Fibroblast of upper back skin (primary cell): ENCODE measurements at regions not wholly inside any gene's neighbourhood (a gene's known extent, or its start where the extent isn't known, plus 50 kb on each side); places are given as distances from the start of the nearest gene placed in this dataset.

Experiments
- DNase-seq: peaks from one replicate; pipeline ENCODE4 v3.0.0-alpha.2; 2013

- DNase-seq = no peak
These were observed 128.0 kb downstream of the KIF20B start for GRCh38 chr10:89829262-89829886.

DNA sequence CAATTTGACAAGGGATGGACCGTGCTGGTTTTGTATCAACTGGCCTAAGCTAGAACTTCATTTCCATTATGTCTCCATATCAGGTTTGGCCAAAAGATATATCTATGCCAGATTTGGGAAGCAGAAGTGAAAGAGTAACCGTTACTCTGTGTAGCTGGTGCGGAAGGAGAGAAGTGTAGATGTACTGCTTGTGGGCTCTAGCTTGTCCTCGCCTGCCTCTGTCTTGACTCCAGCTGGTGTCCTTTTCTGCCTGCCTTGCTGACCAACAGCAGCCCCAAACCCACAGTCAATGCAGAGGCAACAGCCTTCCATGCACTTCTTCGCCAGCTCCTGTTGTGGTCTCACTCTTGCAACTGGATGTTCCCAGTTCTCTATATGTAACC, 128.5 kb downstream of the KIF20B start:
- no peak for DNase-seq

- no peak for DNase-seq
These were observed 129.2 kb downstream of the KIF20B start for GRCh38 chr10:89830624-89831023.

DNA sequence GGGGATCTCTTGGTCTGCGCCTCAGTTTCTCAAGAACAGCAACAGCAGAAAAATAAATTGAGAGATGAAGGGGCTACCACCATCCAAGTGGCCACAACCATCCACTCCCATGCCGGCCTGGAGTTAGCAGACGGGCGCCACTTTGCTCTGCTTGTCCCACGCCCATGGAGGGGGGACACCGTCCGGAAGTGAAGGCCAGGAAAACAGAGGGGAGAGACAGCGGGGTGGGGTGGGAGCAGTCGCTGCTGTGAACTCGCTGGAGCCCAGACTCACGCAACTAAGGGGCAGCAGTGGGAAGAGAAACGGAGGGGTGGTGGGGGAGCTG, 135.4 kb downstream of the KIF20B start:
- DNase-seq = no peak

DNA sequence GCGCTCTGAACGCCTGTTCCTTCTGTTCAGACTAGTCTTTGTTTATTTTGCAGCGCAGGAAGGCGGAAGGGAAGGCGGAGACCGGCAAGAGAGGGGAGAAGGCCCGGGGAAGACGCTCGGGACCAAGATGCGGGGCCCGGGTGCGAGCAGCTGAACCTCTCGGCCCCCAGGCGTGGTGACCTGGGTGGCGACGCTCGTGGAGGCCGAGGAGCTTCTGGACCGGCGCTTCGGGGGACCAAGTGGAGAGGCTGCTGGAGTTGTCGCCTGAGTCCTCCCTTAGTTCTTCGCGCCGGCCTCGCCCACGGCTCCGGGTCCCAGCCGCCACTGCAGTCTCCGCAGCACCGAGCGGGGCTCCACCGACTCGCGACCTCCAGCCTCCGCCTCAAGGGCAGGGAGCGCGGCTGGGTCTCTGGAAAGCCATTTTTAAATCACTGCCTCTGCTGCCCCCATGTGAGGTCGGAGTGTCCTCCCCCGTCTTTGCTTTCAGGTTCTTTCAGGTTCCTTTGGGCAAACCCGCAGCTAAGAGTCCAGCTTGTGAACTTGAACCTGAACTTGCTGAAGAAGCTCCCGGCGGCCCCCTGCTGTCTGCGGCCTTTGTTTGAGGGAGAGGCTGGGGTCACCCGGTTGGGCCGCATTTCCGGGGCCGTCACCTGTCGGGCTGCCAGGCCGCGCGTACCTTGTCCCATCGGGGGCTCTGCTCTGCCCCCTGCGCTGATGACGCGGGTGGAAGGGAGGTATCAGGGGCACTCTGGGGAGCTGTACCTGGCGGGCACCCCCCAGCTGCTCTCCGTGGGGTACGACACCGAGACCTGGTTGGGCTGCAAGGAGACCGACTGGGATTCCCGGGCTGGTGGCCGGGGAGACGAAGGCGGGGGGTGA, 136.0 kb downstream of the KIF20B start:
- peak; percentile 11 for DNase-seq

GRCh38 chr10:89838044-89838615, 136.7 kb downstream of the KIF20B start:
- peak; percentile 1 for DNase-seq

GRCh38 chr10:89845541-89846280, 144.3 kb downstream of the KIF20B start:
- peak; percentile 62 for DNase-seq

- DNase-seq = no peak
These were observed 144.9 kb downstream of the KIF20B start for GRCh38 chr10:89846281-89846630.

DNA sequence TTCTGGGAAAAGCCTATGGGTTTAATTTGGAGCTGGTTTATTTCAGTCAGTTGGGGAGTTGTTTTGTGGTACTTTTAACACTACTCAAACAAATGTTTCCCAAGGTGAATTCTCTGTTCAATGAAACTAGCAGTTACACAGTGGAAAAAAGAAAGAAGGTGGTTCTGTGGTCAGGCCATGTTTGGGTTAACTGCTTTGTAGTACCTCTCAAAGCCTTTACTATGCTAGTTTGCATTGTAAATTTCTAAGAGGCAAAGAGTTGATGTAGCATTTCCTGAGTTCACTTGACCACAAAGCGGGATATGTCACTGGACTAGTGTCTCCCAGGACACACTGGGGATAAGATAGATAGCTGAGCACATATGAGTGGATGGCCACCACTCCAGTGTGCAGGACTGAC, 145.4 kb downstream of the KIF20B start:
- DNase-seq = no peak

- no peak for DNase-seq
These were observed 151.5 kb downstream of the KIF20B start for GRCh38 chr10:89852872-89853271.

- DNase-seq = no peak
These were observed 152.4 kb downstream of the KIF20B start for GRCh38 chr10:89853781-89854191.

DNA sequence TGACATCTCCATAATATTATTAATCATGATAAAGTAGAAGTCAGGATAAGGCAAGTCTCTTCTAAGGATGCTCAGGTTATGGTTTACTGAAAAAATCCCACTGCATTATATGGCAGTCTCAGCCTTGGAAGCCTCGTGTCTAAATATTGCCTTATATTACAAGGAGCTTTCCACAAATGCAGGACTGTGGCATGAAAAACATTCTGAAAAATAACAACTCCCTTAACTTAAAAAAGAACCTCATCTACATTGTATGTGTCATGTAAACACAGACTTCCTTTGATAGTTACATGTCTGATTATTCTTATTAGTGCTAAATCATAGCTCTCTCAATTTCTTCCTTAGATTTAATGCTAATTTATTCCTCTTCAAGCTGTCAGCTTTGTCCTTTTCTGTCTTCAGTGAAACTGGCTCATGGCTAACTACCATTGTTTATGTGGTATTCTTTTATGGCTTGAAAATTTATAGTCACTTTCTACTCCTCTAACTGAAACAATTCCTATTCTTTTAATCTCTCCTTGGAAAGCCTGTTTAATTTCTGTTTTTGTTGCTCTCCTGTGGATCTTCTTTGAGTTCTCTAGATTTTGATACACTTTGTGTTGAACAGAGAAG, 156.1 kb downstream of the KIF20B start:
- no peak for DNase-seq

GRCh38 chr10:89861199-89861573, 159.8 kb downstream of the KIF20B start:
- no peak for DNase-seq

- DNase-seq = peak; percentile 55
These were observed 160.4 kb downstream of the KIF20B start for GRCh38 chr10:89861584-89862301.

GRCh38 chr10:89867964-89868363, 166.6 kb downstream of the KIF20B start:
- DNase-seq = peak; percentile 23

- DNase-seq = peak; percentile 17
These were observed 167.8 kb downstream of the KIF20B start for GRCh38 chr10:89869180-89869579.

- no peak for DNase-seq
These were observed 168.3 kb downstream of the KIF20B start for GRCh38 chr10:89869592-89870156.

DNA sequence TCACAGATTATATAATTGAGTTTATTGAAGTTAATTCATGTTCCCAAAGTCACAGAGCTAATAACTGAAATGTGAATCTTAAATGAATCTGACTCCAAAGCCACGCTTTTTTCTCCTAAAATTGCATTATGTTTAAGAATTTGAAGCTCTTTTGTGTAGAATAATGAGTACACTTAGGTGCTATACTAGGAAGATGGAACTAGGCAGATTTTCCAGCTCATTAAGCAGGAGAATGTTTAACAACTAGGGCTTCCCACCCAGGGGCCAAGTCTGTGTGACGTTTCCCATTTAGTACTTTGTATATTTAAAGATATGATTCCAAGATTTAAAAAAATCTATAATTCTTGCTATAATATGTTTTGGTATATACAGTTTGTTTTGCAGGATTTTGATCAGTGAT, 169.5 kb downstream of the KIF20B start:
- no peak for DNase-seq

GRCh38 chr10:89873055-89873454, 171.7 kb downstream of the KIF20B start:
- DNase-seq = no peak

DNA sequence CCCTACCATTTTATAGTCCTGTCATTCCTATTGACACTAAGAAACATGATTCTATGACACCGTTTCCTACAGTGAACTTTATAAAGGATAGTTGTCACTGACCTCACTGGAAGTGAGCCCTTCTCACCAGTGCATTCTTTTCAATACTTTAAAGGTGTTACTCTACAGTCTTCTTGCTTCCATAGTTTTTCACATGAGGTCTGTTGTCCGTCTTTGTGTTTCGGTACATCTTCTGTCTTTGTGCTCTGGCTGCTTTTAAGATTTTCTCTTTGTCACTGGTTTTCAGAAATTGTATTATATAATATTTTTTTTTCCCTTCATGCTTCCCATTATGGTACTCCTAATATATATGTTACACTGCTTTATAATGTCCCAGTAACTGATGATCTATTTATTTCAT, 174.2 kb downstream of the KIF20B start:
- no peak for DNase-seq

DNA sequence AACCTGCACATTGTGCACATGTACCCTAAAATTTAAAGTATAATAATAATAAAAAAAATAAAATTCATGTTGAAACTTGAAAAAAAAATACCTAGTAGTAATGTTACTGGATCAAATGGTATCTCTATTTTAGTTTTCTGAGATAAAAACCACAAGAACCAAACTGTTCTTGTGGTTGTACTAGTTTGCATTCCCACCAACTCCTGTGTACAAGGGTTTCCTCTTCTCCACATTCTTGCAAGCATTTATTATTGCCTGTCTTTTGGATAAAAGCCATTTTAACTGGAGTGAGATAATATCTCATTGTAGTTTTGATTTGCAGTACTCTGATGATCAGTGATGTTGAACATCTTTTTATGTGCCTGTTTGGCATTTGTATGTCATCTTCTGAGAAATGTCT, 177.7 kb downstream of the KIF20B start:
- peak; percentile 17 for DNase-seq

GRCh38 chr10:89887406-89887805, 186.0 kb downstream of the KIF20B start:
- DNase-seq = no peak
